PC-9 (cell line): ENCODE measurements at regions not wholly inside any gene's neighbourhood (a gene's known extent, or its start where the extent isn't known, plus 50 kb on each side); places are given as distances from the start of the nearest gene placed in this dataset.

Experiments used
- BruUV-seq: library from RNA; stranded (reverse); fragments of 400-500 nt; replicated peaks from 2 replicates; lab custom pipeline; 2021; lab: Mats Ljungman, UMichigan
- CTCF ChIA-PET: fragments of 300-600 bp; sonication (Branson Sonifier 250); formaldehyde crosslinking; loops from one replicate; lab custom pipeline; 2022; ENCODE audit warnings: antibody characterized with exemption; lab: Charles Lee
- POLR2A ChIA-PET: fragments of 300-600 bp; sonication (Branson Sonifier 250); formaldehyde crosslinking; loops from one replicate; lab custom pipeline; 2022; ENCODE audit warnings: antibody characterized with exemption; ENCODE audit not compliant: unreplicated experiment; lab: Charles Lee
- DNase-seq, 2 experiments: peaks; one replicate each; pipeline versions ENCODE4 v3.0.0 to v3.0.0-alpha.2; 2015 to 2022; ENCODE audit warnings: mixed read lengths in 1 of 2
- H2AFZ ChIP-seq: fragments of 200-600 bp; sonication (generic); 2 replicates; pipeline ENCODE4 v1.8.1; 2017; ENCODE audit warnings: antibody characterized with exemption
- H3F3A ChIP-seq: fragments of 200-600 bp; sonication (generic); 2 replicates; pipeline ENCODE4 v1.8.1; 2017; ENCODE audit warnings: antibody characterized with exemption, mild to moderate bottlenecking, low read depth; ENCODE audit not compliant: insufficient read depth
- H3K27ac ChIP-seq: fragments of 200-600 bp; sonication (generic); 2 replicates; pipeline ENCODE4 v1.6.1; 2016; ENCODE audit warnings: mixed run types
- H3K27me3 ChIP-seq: fragments of 200-600 bp; sonication (generic); 2 replicates; pipeline ENCODE4 v1.6.1; 2016; ENCODE audit warnings: low read depth, mixed run types; ENCODE audit not compliant: insufficient read depth
- H3K36me3 ChIP-seq: fragments of 200-600 bp; sonication (generic); 2 replicates; pipeline ENCODE4 v1.6.1; 2016; ENCODE audit warnings: low read depth, mixed run types
- H3K4me1 ChIP-seq: fragments of 200-600 bp; sonication (generic); replicated peaks from 2 replicates; pipeline ENCODE4 v1.6.1; 2016; ENCODE audit warnings: mixed run types; ENCODE audit not compliant: insufficient read depth
- H3K4me2 ChIP-seq: fragments of 200-600 bp; sonication (generic); 2 replicates; pipeline ENCODE4 v1.6.1; 2017; ENCODE audit warnings: mixed run types
- H3K4me3 ChIP-seq: fragments of 200-600 bp; sonication (generic); 2 replicates; pipeline ENCODE4 v1.6.1; 2016; ENCODE audit warnings: mixed run types
- H3K79me2 ChIP-seq: fragments of 200-600 bp; sonication (generic); 2 replicates; pipeline ENCODE4 v1.6.1; 2017; ENCODE audit warnings: low read depth, mixed run types
- H3K9me2 ChIP-seq: fragments of 200-600 bp; sonication (generic); 2 replicates; pipeline ENCODE4 v1.8.1; 2017; ENCODE audit warnings: mild to moderate bottlenecking; ENCODE audit not compliant: insufficient read depth
- H3K9me3 ChIP-seq: fragments of 200-600 bp; sonication (generic); 2 replicates; pipeline ENCODE4 v1.8.1; 2016; ENCODE audit warnings: low read depth; ENCODE audit not compliant: insufficient read depth
- H4K20me1 ChIP-seq: fragments of 200-600 bp; sonication (generic); 2 replicates; pipeline ENCODE4 v1.8.1; 2017; ENCODE audit not compliant: insufficient read depth
- CTCF ChIP-seq: fragments of 200-600 bp; sonication (generic); conservative IDR thresholded peaks from 2 replicates; pipeline ENCODE4 v1.6.1; 2017; ENCODE audit warnings: mixed run types, antibody characterized with exemption, mild to moderate bottlenecking, moderate library complexity
- EZH2 ChIP-seq: fragments of 200-600 bp; sonication (generic); IDR thresholded peaks from 2 replicates; pipeline ENCODE4 v1.8.0; 2017; ENCODE audit warnings: antibody characterized with exemption, low read depth
- intact Hi-C: fragments of 100-400 bp; cut with micrococcal nuclease; formaldehyde crosslinking; loops from one replicate; pipeline ENCODE4 v1.10.0; 2022; ENCODE audit not compliant: unreplicated experiment

GRCh38 chr3:135755330-135756105, 210.0 kb upstream of the PPP2R3A start:
- Histone ChIP-seq H3K27me3 (peaks cover 19% of the 10 kb centered on the region), H3K4me3 (no peak overlapping the region), H2AFZ (no peak overlapping the region), H4K20me1 (no peaks in the 10 kb centered on the region), H3K79me2 (no peaks in the 10 kb centered on the region), H3K9me3 (no peaks in the 10 kb centered on the region), H3K4me2 (no peak overlapping the region), H3K4me1 (no peaks in the 10 kb centered on the region), H3K9me2 (no peaks in the 10 kb centered on the region), H3K36me3 (no peaks in the 10 kb centered on the region), H3F3A (no peaks in the 10 kb centered on the region), H3K27ac (no peak overlapping the region)
- CTCF ChIA-PET = no interaction called here
- BruUV-seq = no TSS peak
- TF ChIP-seq EZH2 (no peak), CTCF (no peak)
- POLR2A ChIA-PET = no interaction called here
- intact Hi-C loops = no loop called here
- no peak for DNase-seq

- Histone ChIP-seq H3K4me2 (no peak overlapping the region), H3K79me2 (no peaks in the 10 kb centered on the region), H3K27me3 (peaks cover 13% of the 10 kb centered on the region), H3K9me3 (no peaks in the 10 kb centered on the region), H3K4me3 (no peak overlapping the region), H3K36me3 (no peaks in the 10 kb centered on the region), H3F3A (no peaks in the 10 kb centered on the region), H4K20me1 (no peaks in the 10 kb centered on the region), H3K9me2 (no peaks in the 10 kb centered on the region), H2AFZ (no peak overlapping the region), H3K27ac (no peak overlapping the region), H3K4me1 (no peaks in the 10 kb centered on the region)
- POLR2A ChIA-PET = no interaction called here
- no TSS peak for BruUV-seq
- CTCF ChIA-PET = no interaction called here
- no peak for DNase-seq
- TF ChIP-seq CTCF = no peak
- no peak for TF ChIP-seq EZH2
- intact Hi-C loops = no loop called here
Observed at GRCh38 chr3:135756106-135756668, 209.3 kb upstream of the PPP2R3A start.

GRCh38 chr3:135757421-135757820, 208.1 kb upstream of the PPP2R3A start:
- no peak for DNase-seq
- TF ChIP-seq EZH2 (no peak), CTCF (no peak)
- H3K27ac ChIP-seq = no peak overlapping the region
- POLR2A ChIA-PET = no interaction called here
- H3K79me2 ChIP-seq = no peaks in the 10 kb centered on the region
- H3K27me3 ChIP-seq = peaks cover 10% of the 10 kb centered on the region
- intact Hi-C loops = no loop called here
- H3K36me3 ChIP-seq = no peaks in the 10 kb centered on the region
- H3K4me3 ChIP-seq = no peak overlapping the region
- H3F3A ChIP-seq = no peaks in the 10 kb centered on the region
- no peak overlapping the region for H3K4me2 ChIP-seq
- no peak overlapping the region for H2AFZ ChIP-seq
- BruUV-seq = no TSS peak
- H3K9me2 ChIP-seq = no peaks in the 10 kb centered on the region
- no peaks in the 10 kb centered on the region for H3K4me1 ChIP-seq
- H3K9me3 ChIP-seq = no peaks in the 10 kb centered on the region
- H4K20me1 ChIP-seq = no peaks in the 10 kb centered on the region
- CTCF ChIA-PET = no interaction called here
